ENCODE measurements at regions not wholly inside any gene's neighbourhood (a gene's known extent, or its start where the extent isn't known, plus 50 kb on each side); places are given as distances from the start of the nearest gene placed in this dataset.

GRCh38 chr12:131456301-131457027, 254.4 kb upstream of the SFSWAP start:
- Histone ChIP-seq H3K4me2 (ENCODE audit: insufficient read depth, low read length) (no peak overlapping the region), H3K4me3 (no peak overlapping the region), H3K27me3 (ENCODE audit: control insufficient read depth in 2 of 2, insufficient read depth in 2 of 2, low read length in 2 of 2) (peaks cover 23 to 52% of the 10 kb centered on the region in 2 experiments), H3K36me3 (ENCODE audit: control insufficient read depth, insufficient read depth, low read length) (no peaks in the 10 kb centered on the region), H3K9ac (ENCODE audit: insufficient read depth in 1 of 2, low read depth in 2 of 2, low read length in 2 of 2) (peak overlapping the region in 1 of 2 experiments; percentile 36; a peak in 2 of 4 replicates), H3K4me1 (replicated peaks in 1 of 2; ENCODE audit: control insufficient read depth in 2 of 2, insufficient read depth in 2 of 2, low read length in 2 of 2) (peaks cover 5 to 19% of the 10 kb centered on the region in 2 experiments; a peak in 4 of 5 replicates), H4K20me1 (replicated peaks; ENCODE audit: control insufficient read depth, insufficient read depth, low read length) (no peaks in the 10 kb centered on the region), H3K9me1 (ENCODE audit: control insufficient read depth, insufficient read depth, low read length) (no peaks in the 10 kb centered on the region), H3K79me2 (ENCODE audit: control insufficient read depth, insufficient read depth, low read length) (no peaks in the 10 kb centered on the region), H3K9me3 (replicated peaks; ENCODE audit: control insufficient read depth, insufficient read depth, low read depth, low read length) (no peaks in the 10 kb centered on the region), H3K27ac (ENCODE audit: extremely low read depth, low read depth, low read length) (no peak overlapping the region), H2AFZ (ENCODE audit: low read depth, low read length) (peak overlapping the region; percentile 14; the same call in 1 of the 2 replicates)
- DNase-seq (ENCODE audit: extremely low read depth in 1 of 4, low spot score in 3 of 4) (no peak), FAIRE-seq (no peak), ATAC-seq (no peak)
- TF ChIP-seq PPARD (CRISPR knock-in tag; IDR thresholded peaks at IDR 0.05) (no peak), LARP7 (IDR thresholded peaks at IDR 0.05) (no peak), XRCC3 (IDR thresholded peaks at IDR 0.05) (no peak), KDM4B (IDR thresholded peaks at IDR 0.05; ENCODE audit: borderline replicate concordance in 2 of 2, low read depth in 1 of 2) (no peak), SP1 (CRISPR knock-in tag; IDR thresholded peaks at IDR 0.05) (no peak), KLF1 (tag; IDR thresholded peaks at IDR 0.05) (no peak)
- TF ChIP-seq, protein P1, sequence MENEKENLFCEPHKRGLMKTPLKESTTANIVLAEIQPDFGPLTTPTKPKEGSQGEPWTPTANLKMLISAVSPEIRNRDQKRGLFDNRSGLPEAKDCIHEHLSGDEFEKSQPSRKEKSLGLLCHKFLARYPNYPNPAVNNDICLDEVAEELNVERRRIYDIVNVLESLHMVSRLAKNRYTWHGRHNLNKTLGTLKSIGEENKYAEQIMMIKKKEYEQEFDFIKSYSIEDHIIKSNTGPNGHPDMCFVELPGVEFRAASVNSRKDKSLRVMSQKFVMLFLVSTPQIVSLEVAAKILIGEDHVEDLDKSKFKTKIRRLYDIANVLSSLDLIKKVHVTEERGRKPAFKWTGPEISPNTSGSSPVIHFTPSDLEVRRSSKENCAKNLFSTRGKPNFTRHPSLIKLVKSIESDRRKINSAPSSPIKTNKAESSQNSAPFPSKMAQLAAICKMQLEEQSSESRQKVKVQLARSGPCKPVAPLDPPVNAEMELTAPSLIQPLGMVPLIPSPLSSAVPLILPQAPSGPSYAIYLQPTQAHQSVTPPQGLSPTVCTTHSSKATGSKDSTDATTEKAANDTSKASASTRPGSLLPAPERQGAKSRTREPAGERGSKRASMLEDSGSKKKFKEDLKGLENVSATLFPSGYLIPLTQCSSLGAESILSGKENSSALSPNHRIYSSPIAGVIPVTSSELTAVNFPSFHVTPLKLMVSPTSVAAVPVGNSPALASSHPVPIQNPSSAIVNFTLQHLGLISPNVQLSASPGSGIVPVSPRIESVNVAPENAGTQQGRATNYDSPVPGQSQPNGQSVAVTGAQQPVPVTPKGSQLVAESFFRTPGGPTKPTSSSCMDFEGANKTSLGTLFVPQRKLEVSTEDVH (IDR thresholded peaks at IDR 0.05; ENCODE audit: low read depth, partially characterized antibody) = peak; percentile 83
- in situ Hi-C loops (cut with MboI) (no loop called here), intact Hi-C loops (cut with micrococcal nuclease) (loop anchor here (10.0 kb wide), 3 partner anchors 132 to 342 kb away; no protein-coding TSS in a partner anchor)
- CTCF ChIA-PET (ENCODE audit: low intra/inter-chr PET ratio) = no interaction called here
- 13% methylated on average over 23 of the region's 24 CpGs for WGBS (ENCODE audit: insufficient coverage, low coverage, missing lambda C conversion rate)
- POLR2A ChIA-PET = no interaction called here
- BruUV-seq (replicated peaks) = no TSS peak
